HCT116 (cell line): ENCODE measurements at regions not wholly inside any gene's neighbourhood (a gene's known extent, or its start where the extent isn't known, plus 50 kb on each side); places are given as distances from the start of the nearest gene placed in this dataset.

ENCODE experiments used
- ATAC-seq: fragments of 200-7000 bp; cut with Tn5 transposase; 2 replicates; pipeline ENCODE4 v1.9.1; 2020; ENCODE audit warnings: mild to moderate bottlenecking, moderate library complexity
- BruUV-seq: library from RNA; stranded (reverse); fragments of 400-500 nt; replicated peaks from 2 replicates; lab custom pipeline; 2021; lab: Mats Ljungman, UMichigan
- CTCF ChIA-PET: fragments of 300-600 bp; sonication (Branson Sonifier 250); formaldehyde crosslinking; loops from one replicate; lab custom pipeline; 2021; ENCODE audit warnings: antibody characterized with exemption; lab: Charles Lee
- POLR2A ChIA-PET: fragments of 300-600, 350-600 bp; sonication (Branson Sonifier 250); formaldehyde crosslinking; loops from one replicate; lab custom pipeline; 2021; ENCODE audit warnings: antibody characterized with exemption; lab: Charles Lee
- RAD21 ChIA-PET, 2 experiments: fragments of 300-600 bp; sonication (Branson Sonifier 250); formaldehyde crosslinking; loops; one replicate each; lab custom pipeline; 2023; ENCODE audit warnings: low total read pairs in 2 of 2; ENCODE audit not compliant: uncharacterized antibody in 2 of 2, unreplicated experiment in 2 of 2, low non-redundant PET in 1 of 2; lab: Charles Lee
- DNase-seq: peaks from one replicate; pipeline ENCODE4 v3.0.0-alpha.2; 2010; ENCODE audit warnings: low read depth, low spot score
- H2AFZ ChIP-seq: fragments of 200-600 bp; shearing (Covaris generic), sonication (generic); 2 replicates; pipeline ENCODE4 v1.6.1; 2017; ENCODE audit warnings: low read depth, mixed run types, mixed read lengths, antibody characterized with exemption, low read length; ENCODE audit not compliant: poor library complexity, severe bottlenecking
- H3K27ac ChIP-seq: 2 replicates; pipeline ENCODE4 v1.5.1; 2012; ENCODE audit warnings: low read depth, low read length
- H3K27me3 ChIP-seq: fragments of 200-600 bp; sonication (generic); 2 replicates; pipeline ENCODE4 v1.6.1; 2016; ENCODE audit warnings: mixed run types, low read length, mixed read lengths; ENCODE audit not compliant: insufficient read depth
- H3K36me3 ChIP-seq, 2 experiments: fragments of 200-500 bp in 1 of 2; fragments of 200-600 bp in 1 of 2; sonication (Bioruptor generic) in 1 of 2; sonication (generic) in 1 of 2; 2 replicates each; pipeline versions ENCODE4 v1.5.1 to v1.6.1; 2014 to 2016; ENCODE audit warnings: low read length in 2 of 2, inconsistent platforms in 1 of 2, mixed read lengths in 1 of 2, mixed run types in 1 of 2; ENCODE audit not compliant: insufficient read depth in 2 of 2, control insufficient read depth in 1 of 2
- H3K4me1 ChIP-seq, 2 experiments: fragments of 200-600 bp in 1 of 2; sonication (generic) in 1 of 2; 2 replicates each; pipeline versions ENCODE4 v1.5.1 to v1.6.1; 2012 to 2017; ENCODE audit warnings: low read length in 2 of 2, inconsistent platforms in 1 of 2, mild to moderate bottlenecking in 1 of 2, mixed read lengths in 1 of 2, mixed run types in 1 of 2, moderate library complexity in 1 of 2; ENCODE audit not compliant: insufficient read depth in 2 of 2, control insufficient read depth in 1 of 2
- H3K4me2 ChIP-seq: fragments of 200-600 bp; sonication (generic); 2 replicates; pipeline ENCODE4 v1.6.1; 2017; ENCODE audit warnings: mixed run types, low read length, mixed read lengths
- H3K4me3 ChIP-seq, 2 experiments: fragments of 200-600 bp in 1 of 2; sonication (generic) in 1 of 2; replicated peaks in 1 of 2; 2 replicates each; pipeline ENCODE4 v1.5.1; 2011 to 2016; ENCODE audit warnings: low read length in 2 of 2, control low read depth in 1 of 2, low read depth in 1 of 2, mild to moderate bottlenecking in 1 of 2, mixed read lengths in 1 of 2, mixed run types in 1 of 2
- H3K79me2 ChIP-seq: fragments of 200-600 bp; sonication (generic); 2 replicates; pipeline ENCODE4 v1.6.1; 2017; ENCODE audit warnings: mild to moderate bottlenecking, mixed run types, low read length, moderate library complexity, mixed read lengths; ENCODE audit not compliant: insufficient read depth
- H3K9ac ChIP-seq: fragments of 200-600 bp; sonication (generic); 2 replicates; pipeline ENCODE4 v1.6.1; 2016; ENCODE audit warnings: low read length, mixed read lengths
- H3K9me2 ChIP-seq: fragments of 200-600 bp; sonication (generic), shearing (Covaris generic); 2 replicates; pipeline ENCODE4 v1.6.1; 2017; ENCODE audit warnings: mixed run types, mild to moderate bottlenecking, moderate library complexity; ENCODE audit not compliant: insufficient read depth
- H3K9me3 ChIP-seq, 2 experiments: fragments of 200-500 bp in 1 of 2; fragments of 200-600 bp in 1 of 2; sonication (Bioruptor generic) in 1 of 2; sonication (generic) in 1 of 2; 2 replicates each; pipeline ENCODE4 v1.6.1; 2014 to 2017; ENCODE audit warnings: low read length in 2 of 2, mixed read lengths in 2 of 2, inconsistent platforms in 1 of 2, low read depth in 1 of 2, mild to moderate bottlenecking in 1 of 2, mixed run types in 1 of 2, moderate library complexity in 1 of 2; ENCODE audit not compliant: control insufficient read depth in 1 of 2, insufficient read depth in 1 of 2
- H4K20me1 ChIP-seq: fragments of 200-600 bp; sonication (generic), shearing (Covaris generic); 2 replicates; pipeline ENCODE4 v1.6.1; 2017; ENCODE audit warnings: mixed run types, mild to moderate bottlenecking, moderate library complexity; ENCODE audit not compliant: insufficient read depth
- CBX3 ChIP-seq: IDR thresholded peaks from 2 replicates; pipeline ENCODE4 v1.6.1; 2012; ENCODE audit warnings: low read depth
- CEBPB ChIP-seq: IDR thresholded peaks from 2 replicates; pipeline ENCODE4 v1.6.1; 2012; ENCODE audit warnings: low read depth
- EZH2 ChIP-seq: fragments of 200-600 bp; sonication (generic); IDR thresholded peaks from 2 replicates; pipeline ENCODE4 v1.6.1; 2017; ENCODE audit warnings: antibody characterized with exemption, mixed run types
- POLR2A ChIP-seq: IDR thresholded peaks from 2 replicates; pipeline ENCODE4 v1.7.0; 2011; ENCODE audit warnings: borderline replicate concordance; ENCODE audit not compliant: insufficient read depth, insufficient read length; ENCODE audit errors: extremely low read depth
- SRF ChIP-seq: IDR thresholded peaks from 2 replicates; pipeline ENCODE4 v1.6.1; 2012; ENCODE audit warnings: low read depth
- ZBTB33 ChIP-seq: IDR thresholded peaks from 2 replicates; pipeline ENCODE4 v1.6.1; 2011; ENCODE audit warnings: mild to moderate bottlenecking, low read length, moderate library complexity; ENCODE audit not compliant: insufficient replicate concordance; ENCODE audit errors: extremely low read depth
- ZNF274 ChIP-seq: fragments of 200-500 bp; sonication (Bioruptor generic); IDR thresholded peaks from 2 replicates; pipeline ENCODE4 v1.6.1; 2014; ENCODE audit warnings: mild to moderate bottlenecking, low read depth, low read length, inconsistent platforms
- intact Hi-C: fragments of 100-400 bp; cut with micrococcal nuclease; formaldehyde crosslinking; loops from 2 replicates; pipeline ENCODE4 v1.10.0; 2022

DNA sequence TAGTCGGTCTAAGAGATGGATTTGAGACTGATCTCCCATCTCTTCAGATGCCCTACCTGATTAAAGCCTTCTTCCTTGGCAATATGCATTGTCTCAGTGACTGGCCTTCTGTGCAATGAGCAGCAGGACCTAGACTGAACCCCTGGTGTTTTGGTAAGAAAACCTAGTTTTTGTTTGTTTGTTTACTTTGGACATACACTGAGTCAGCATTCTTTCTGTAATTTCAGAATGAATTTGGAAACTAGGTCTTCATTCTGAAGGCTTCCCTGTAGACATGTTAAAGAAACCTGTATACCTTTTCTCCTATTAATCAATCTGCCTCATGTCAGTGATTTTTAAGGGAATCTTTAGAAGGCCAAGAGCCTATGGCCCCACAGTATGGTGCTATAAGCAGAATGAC, 597.5 kb upstream of the HTR2C start:
- H3K27me3 ChIP-seq, result no peaks in the 10 kb centered on the region
- no peak overlapping the region for H3K4me2 ChIP-seq
- no peak overlapping the region for H3K4me3 ChIP-seq
- H3K9me3 ChIP-seq, result no peaks in the 10 kb centered on the region
- BruUV-seq, result no TSS peak
- ChIA-PET RAD21 (no interaction called here), POLR2A (no interaction called here), CTCF (no interaction called here)
- intact Hi-C loops, result no loop called here
- H3K36me3 ChIP-seq, result no peaks in the 10 kb centered on the region
- TF ChIP-seq CBX3, result no peak
- TF ChIP-seq CEBPB, result no peak
- TF ChIP-seq EZH2, result no peak
- ATAC-seq, result no peak
- H3K79me2 ChIP-seq, result no peaks in the 10 kb centered on the region
- H3K9ac ChIP-seq, result no peak overlapping the region
- no peak overlapping the region for H2AFZ ChIP-seq
- peaks cover 0 to 5% of the 10 kb centered on the region in 2 experiments; a peak in 2 of 4 replicates for H3K4me1 ChIP-seq
- H3K9me2 ChIP-seq, result no peaks in the 10 kb centered on the region
- no peak for DNase-seq
- no peaks in the 10 kb centered on the region for H4K20me1 ChIP-seq
- H3K27ac ChIP-seq, result no peak overlapping the region

- no peak overlapping the region for H3K27ac ChIP-seq
- no peaks in the 10 kb centered on the region for H3K36me3 ChIP-seq
- H3K4me1 ChIP-seq, result no peaks in the 10 kb centered on the region
- no TSS peak for BruUV-seq
- TF ChIP-seq ZBTB33 (no peak), ZNF274 (no peak), SRF (no peak), POLR2A (no peak), CBX3 (no peak)
- H3K9ac ChIP-seq, result no peak overlapping the region
- ChIA-PET RAD21 (no interaction called here), POLR2A (no interaction called here), CTCF (no interaction called here)
- no peaks in the 10 kb centered on the region for H4K20me1 ChIP-seq
- no peaks in the 10 kb centered on the region for H3K9me2 ChIP-seq
- ATAC-seq (no peak), DNase-seq (no peak)
- intact Hi-C loops, result no loop called here
- no peaks in the 10 kb centered on the region for H3K79me2 ChIP-seq
- H3K9me3 ChIP-seq, result no peaks in the 10 kb centered on the region
- H2AFZ ChIP-seq, result no peak overlapping the region
- no peak overlapping the region for H3K4me3 ChIP-seq
- H3K4me2 ChIP-seq, result no peak overlapping the region
- H3K27me3 ChIP-seq, result no peaks in the 10 kb centered on the region
Observed at GRCh38 chrX:113982766-113983165, 601.1 kb upstream of the HTR2C start.
